B cell (primary cell): ENCODE measurements at regions not wholly inside any gene's neighbourhood (a gene's known extent, or its start where the extent isn't known, plus 50 kb on each side); places are given as distances from the start of the nearest gene placed in this dataset.

Experiments used
- ATAC-seq: fragments of 200-7000 bp; cut with Tn5 transposase; one replicate; pipeline ENCODE4 v1.10.0; 2021; ENCODE audit warnings: low read depth, mild to moderate bottlenecking, moderate number of reproducible peaks, moderate library complexity
- CTCF ChIA-PET: fragments of 350-600 bp; sonication (Branson Sonifier 250); formaldehyde crosslinking; loops from one replicate; lab custom pipeline; 2021; ENCODE audit warnings: antibody characterized with exemption, inconsistent platforms; lab: Charles Lee
- POLR2A ChIA-PET: fragments of 350-600 bp; sonication (Branson Sonifier 250); formaldehyde crosslinking; loops from one replicate; lab custom pipeline; 2021; ENCODE audit warnings: antibody characterized with exemption; lab: Charles Lee
- DNase-seq: peaks from one replicate; pipeline ENCODE4 v3.0.0; 2013
- H2AFZ ChIP-seq: 2 replicates; pipeline ENCODE4 v1.6.1; 2012; ENCODE audit warnings: mild to moderate bottlenecking, low read depth, low read length; ENCODE audit not compliant: insufficient read depth, poor library complexity, severe bottlenecking
- H3K27ac ChIP-seq, 2 donors: 1 replicate in 1 of 2; 2 replicates in 1 of 2; pipeline ENCODE4 v1.5.1; 2012 to 2013; ENCODE audit warnings: low read length in 2 of 2, mild to moderate bottlenecking in 2 of 2, moderate library complexity in 1 of 2
- H3K27me3 ChIP-seq, 4 experiments: fragments of 200-600 bp in 1 of 4; sonication (generic) in 1 of 4; replicated peaks in 1 of 4; 1 replicate in 2 of 4; 2 replicates in 2 of 4; pipeline versions ENCODE4 v1.6.1 to v1.7.0; 2013 to 2016; ENCODE audit warnings: low read length in 3 of 4, mild to moderate bottlenecking in 2 of 4, mixed read lengths in 1 of 4, moderate library complexity in 1 of 4; ENCODE audit not compliant: insufficient read depth in 4 of 4, control insufficient read depth in 3 of 4; ENCODE audit errors: control extremely low read depth in 1 of 4
- H3K36me3 ChIP-seq, 2 experiments: replicated peaks in 1 of 2; 1 replicate in 1 of 2; 2 replicates in 1 of 2; pipeline versions ENCODE4 v1.6.1 to v1.7.1; 2013; ENCODE audit warnings: low read length in 1 of 2; ENCODE audit not compliant: insufficient read depth in 2 of 2, control insufficient read depth in 1 of 2; ENCODE audit errors: control extremely low read depth in 1 of 2, extremely low read depth in 1 of 2
- H3K4me1 ChIP-seq, 2 donors: fragments of 200-600 bp in 1 of 2; sonication (generic) in 1 of 2; 1 replicate in 1 of 2; 2 replicates in 1 of 2; pipeline versions ENCODE4 v1.5.1 to v1.6.1; 2013 to 2017; ENCODE audit warnings: low read length in 2 of 2; ENCODE audit not compliant: control insufficient read depth in 2 of 2, insufficient read depth in 2 of 2
- H3K4me2 ChIP-seq: replicated peaks from 2 replicates; pipeline ENCODE3; 2012; ENCODE audit warnings: mild to moderate bottlenecking, low read depth, low read length; ENCODE audit not compliant: poor library complexity, severe bottlenecking
- H3K4me3 ChIP-seq, 5 experiments: fragments of 200-600 bp in 1 of 5; sonication (generic) in 1 of 5; 1 replicate in 3 of 5; 2 replicates in 2 of 5; pipeline versions ENCODE4 v1.5.1 to v1.7.0; 2011 to 2016; ENCODE audit warnings: low read length in 4 of 5, mild to moderate bottlenecking in 4 of 5, low read depth in 2 of 5, control low read depth in 1 of 5, moderate library complexity in 1 of 5; ENCODE audit not compliant: insufficient read depth in 1 of 5; ENCODE audit errors: control extremely low read depth in 1 of 5, extremely low read depth in 1 of 5
- H3K79me2 ChIP-seq: fragments of 200-600 bp; sonication (generic); one replicate; pipeline ENCODE4 v1.6.0; 2016; ENCODE audit warnings: low read length; ENCODE audit not compliant: control insufficient read depth, insufficient read depth
- H3K9ac ChIP-seq: fragments of 200-600 bp; sonication (generic); 2 replicates; pipeline ENCODE4 v1.6.1; 2017; ENCODE audit warnings: mild to moderate bottlenecking, low read length, moderate library complexity
- H3K9me3 ChIP-seq, 3 donors: one replicate each; pipeline versions ENCODE4 v1.6.1 to v1.7.1; 2013; ENCODE audit warnings: low read length in 2 of 3; ENCODE audit not compliant: control insufficient read depth in 2 of 3, insufficient read depth in 1 of 3; ENCODE audit errors: control extremely low read depth in 1 of 3
- H4K20me1 ChIP-seq: 2 replicates; pipeline ENCODE4 v1.6.0; 2012; ENCODE audit warnings: mild to moderate bottlenecking, low read length; ENCODE audit not compliant: insufficient read depth, control insufficient read depth, poor library complexity, severe bottlenecking
- H3K27ac Mint-ChIP-seq: one replicate; pipeline ENCODE4 v1.8.0; 2021; ENCODE audit warnings: mixed read lengths
- H3K27me3 Mint-ChIP-seq: one replicate; pipeline ENCODE4 v1.8.0; 2021; ENCODE audit warnings: mixed read lengths
- H3K4me1 Mint-ChIP-seq: one replicate; pipeline ENCODE4 v1.8.0; 2021; ENCODE audit warnings: mixed read lengths
- H3K4me3 Mint-ChIP-seq: one replicate; pipeline ENCODE4 v1.8.0; 2021; ENCODE audit warnings: mixed read lengths
- H3K9me3 Mint-ChIP-seq: one replicate; pipeline ENCODE4 v1.8.0; 2022; ENCODE audit warnings: mixed read lengths; ENCODE audit not compliant: insufficient read depth
- EZH2 ChIP-seq: IDR thresholded peaks from 2 replicates; pipeline ENCODE4 v1.6.1; 2012; ENCODE audit warnings: borderline replicate concordance, low read depth, mild to moderate bottlenecking, moderate library complexity, low read length; ENCODE audit not compliant: insufficient read depth, poor library complexity, severe bottlenecking
- WGBS: methylation state at CpG from one replicate; pipeline ENCODE4 v1.1.5; 2013; ENCODE audit warnings: missing lambda C conversion rate; ENCODE audit not compliant: insufficient coverage; 5-methylcytosine and 5-hydroxymethylcytosine counted together
- intact Hi-C: fragments of 100-400 bp; cut with micrococcal nuclease; formaldehyde crosslinking; loops from one replicate; pipeline ENCODE4 v1.10.0; 2022
- TF ChIP-seq, protein P1 (sequence below): fragments of 200-600 bp; IDR thresholded peaks from one replicate; pipeline ENCODE4 v1.8.0; 2022; ENCODE audit warnings: antibody characterized with exemption, mild to moderate bottlenecking

- peaks cover 0 to 8% (median 0%) of the 10 kb centered on the region in 3 donors for H3K9me3 ChIP-seq
- H3K27ac Mint-ChIP-seq = no peak overlapping the region
- no peaks in the 10 kb centered on the region for H3K79me2 ChIP-seq
- H3K4me1 Mint-ChIP-seq = no peaks in the 10 kb centered on the region
- no peak overlapping the region for H3K27ac ChIP-seq
- no peak overlapping the region for H2AFZ ChIP-seq
- intact Hi-C loops = no loop called here
- H4K20me1 ChIP-seq = no peaks in the 10 kb centered on the region
- peaks cover 24% of the 10 kb centered on the region for H3K27me3 Mint-ChIP-seq
- ATAC-seq (no peak), DNase-seq (no peak)
- H3K4me1 ChIP-seq = no peaks in the 10 kb centered on the region
- no peak overlapping the region for H3K4me3 ChIP-seq
- CTCF ChIA-PET = no interaction called here
- H3K36me3 ChIP-seq = no peaks in the 10 kb centered on the region
- H3K9me3 Mint-ChIP-seq = no peaks in the 10 kb centered on the region
- TF ChIP-seq, protein P1, sequence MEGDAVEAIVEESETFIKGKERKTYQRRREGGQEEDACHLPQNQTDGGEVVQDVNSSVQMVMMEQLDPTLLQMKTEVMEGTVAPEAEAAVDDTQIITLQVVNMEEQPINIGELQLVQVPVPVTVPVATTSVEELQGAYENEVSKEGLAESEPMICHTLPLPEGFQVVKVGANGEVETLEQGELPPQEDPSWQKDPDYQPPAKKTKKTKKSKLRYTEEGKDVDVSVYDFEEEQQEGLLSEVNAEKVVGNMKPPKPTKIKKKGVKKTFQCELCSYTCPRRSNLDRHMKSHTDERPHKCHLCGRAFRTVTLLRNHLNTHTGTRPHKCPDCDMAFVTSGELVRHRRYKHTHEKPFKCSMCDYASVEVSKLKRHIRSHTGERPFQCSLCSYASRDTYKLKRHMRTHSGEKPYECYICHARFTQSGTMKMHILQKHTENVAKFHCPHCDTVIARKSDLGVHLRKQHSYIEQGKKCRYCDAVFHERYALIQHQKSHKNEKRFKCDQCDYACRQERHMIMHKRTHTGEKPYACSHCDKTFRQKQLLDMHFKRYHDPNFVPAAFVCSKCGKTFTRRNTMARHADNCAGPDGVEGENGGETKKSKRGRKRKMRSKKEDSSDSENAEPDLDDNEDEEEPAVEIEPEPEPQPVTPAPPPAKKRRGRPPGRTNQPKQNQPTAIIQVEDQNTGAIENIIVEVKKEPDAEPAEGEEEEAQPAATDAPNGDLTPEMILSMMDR = no peak
- TF ChIP-seq EZH2 = no peak
- H3K4me2 ChIP-seq = no peak overlapping the region
- POLR2A ChIA-PET = no interaction called here
- H3K4me3 Mint-ChIP-seq = no peak overlapping the region
- 43% methylated on average over 1 of the region's 4 CpGs for WGBS
- H3K27me3 ChIP-seq = peaks cover 0 to 2% (median 0%) of the 10 kb centered on the region in 4 experiments
- no peak overlapping the region for H3K9ac ChIP-seq
Measured at GRCh38 chr11:116458546-116458945, 314.2 kb downstream of the BUD13 start.

- Histone ChIP-seq H3K27ac (no peak overlapping the region), H3K4me2 (no peak overlapping the region), H3K9ac (no peak overlapping the region), H3K27me3 (peaks cover 0 to 2% (median 0%) of the 10 kb centered on the region in 4 experiments), H3K4me1 (no peaks in the 10 kb centered on the region), H3K4me3 (no peak overlapping the region), H3K79me2 (no peaks in the 10 kb centered on the region), H3K9me3 (peaks cover 0 to 8% (median 0%) of the 10 kb centered on the region in 3 donors), H4K20me1 (no peaks in the 10 kb centered on the region), H3K36me3 (no peaks in the 10 kb centered on the region), H2AFZ (no peak overlapping the region)
- Mint-ChIP-seq H3K4me1 (no peaks in the 10 kb centered on the region), H3K27me3 (peaks cover 21% of the 10 kb centered on the region), H3K27ac (no peak overlapping the region), H3K9me3 (no peaks in the 10 kb centered on the region), H3K4me3 (no peak overlapping the region)
- DNase-seq (no peak), ATAC-seq (no peak)
- TF ChIP-seq EZH2 = no peak
- TF ChIP-seq, protein P1 = no peak
- intact Hi-C loops = no loop called here
- 67% methylated on average over 10 of the region's 10 CpGs for WGBS
- ChIA-PET POLR2A (no interaction called here), CTCF (no interaction called here)
Measured at GRCh38 chr11:116457336-116458007, 315.3 kb downstream of the BUD13 start.
